IMR-90 (cell line): ENCODE measurements at regions not wholly inside any gene's neighbourhood (a gene's known extent, or its start where the extent isn't known, plus 50 kb on each side); places are given as distances from the start of the nearest gene placed in this dataset.

ENCODE experiments used
- ATAC-seq: fragments of 200-7000 bp; cut with Tn5 transposase; 2 replicates; pipeline ENCODE4 v1.9.1; 2020; ENCODE audit warnings: low read depth, mild to moderate bottlenecking, moderate library complexity
- BruUV-seq: library from RNA; stranded (reverse); fragments of 400-500 nt; replicated peaks from 2 replicates; lab custom pipeline; 2021; lab: Mats Ljungman, UMichigan
- CTCF ChIA-PET: fragments of 300-600 bp; formaldehyde crosslinking; extraction: SDS; loops from one replicate; lab custom pipeline; 2021; ENCODE audit warnings: antibody characterized with exemption; lab: Yijun Ruan, JAX
- POLR2A ChIA-PET: fragments of 300-600 bp; sonication (Branson Sonifier 250); formaldehyde crosslinking; loops from one replicate; lab custom pipeline; 2022; ENCODE audit warnings: antibody characterized with exemption; ENCODE audit not compliant: unreplicated experiment; lab: Charles Lee
- DNase-seq: peaks from one replicate; pipeline ENCODE4 v3.0.0; 2013
- H2AFZ ChIP-seq: replicated peaks from 2 replicates; pipeline ENCODE3; 2013; ENCODE audit warnings: low read length, mild to moderate bottlenecking; ENCODE audit not compliant: poor library complexity
- H2AK5ac ChIP-seq: 2 replicates; pipeline ENCODE4 v1.6.1; 2013; ENCODE audit warnings: low read depth, low read length, inconsistent platforms
- H2AK9ac ChIP-seq: replicated peaks from 2 replicates; pipeline ENCODE3; 2013; ENCODE audit warnings: mild to moderate bottlenecking, low read depth, low read length, moderate library complexity; ENCODE audit not compliant: poor library complexity
- H2BK120ac ChIP-seq: 2 replicates; pipeline ENCODE4 v1.6.1; 2013; ENCODE audit warnings: low read depth, low read length, inconsistent platforms
- H2BK15ac ChIP-seq: 3 replicates; pipeline ENCODE4 v1.6.1; 2013; ENCODE audit warnings: low read depth, low read length, inconsistent platforms
- H2BK20ac ChIP-seq: 2 replicates; pipeline ENCODE4 v1.6.1; 2013; ENCODE audit warnings: low read depth, mild to moderate bottlenecking, inconsistent platforms, low read length, moderate library complexity
- H2BK5ac ChIP-seq: 2 replicates; pipeline ENCODE4 v1.6.1; 2013; ENCODE audit warnings: mild to moderate bottlenecking, low read depth, low read length, inconsistent platforms; ENCODE audit not compliant: poor library complexity, severe bottlenecking
- H3K14ac ChIP-seq: replicated peaks from 2 replicates; pipeline ENCODE4 v1.6.1; 2013; ENCODE audit warnings: low read depth, low read length, inconsistent platforms
- H3K18ac ChIP-seq: 2 replicates; pipeline ENCODE4 v1.6.1; 2013; ENCODE audit warnings: low read depth, low read length, control low read depth
- H3K23ac ChIP-seq: 2 replicates; pipeline ENCODE4 v1.6.1; 2013; ENCODE audit warnings: low read depth, low read length, inconsistent platforms
- H3K27ac ChIP-seq: 2 replicates; pipeline ENCODE4 v1.5.1; 2013; ENCODE audit warnings: mild to moderate bottlenecking, control low read depth, low read length; ENCODE audit not compliant: insufficient read depth
- H3K27me3 ChIP-seq: 2 replicates; pipeline ENCODE4 v1.6.1; 2013; ENCODE audit warnings: low read length; ENCODE audit not compliant: control insufficient read depth, insufficient read depth
- H3K36me3 ChIP-seq: 2 replicates; pipeline ENCODE4 v1.6.1; 2013; ENCODE audit warnings: low read length, mixed read lengths; ENCODE audit not compliant: control insufficient read depth, insufficient read depth
- H3K4ac ChIP-seq: 2 replicates; pipeline ENCODE4 v1.6.1; 2013; ENCODE audit warnings: low read depth, low read length, inconsistent platforms
- H3K4me1 ChIP-seq: 2 replicates; pipeline ENCODE4 v1.6.1; 2013; ENCODE audit warnings: low read length, mixed read lengths; ENCODE audit not compliant: control insufficient read depth, insufficient read depth
- H3K4me2 ChIP-seq: 2 replicates; pipeline ENCODE4 v1.6.1; 2013; ENCODE audit warnings: low read depth, mild to moderate bottlenecking, control low read depth, low read length, moderate library complexity
- H3K4me3 ChIP-seq: 2 replicates; pipeline ENCODE4 v1.5.1; 2013; ENCODE audit warnings: low read depth, mild to moderate bottlenecking, control low read depth, low read length, moderate library complexity; ENCODE audit not compliant: insufficient read depth
- H3K56ac ChIP-seq: 2 replicates; pipeline ENCODE4 v1.6.1; 2013; ENCODE audit warnings: low read length, inconsistent platforms; ENCODE audit not compliant: insufficient read depth; ENCODE audit errors: extremely low read depth
- H3K79me1 ChIP-seq, 2 experiments: 2 replicates each; pipeline ENCODE4 v1.6.1; 2013; ENCODE audit warnings: low read length in 2 of 2, inconsistent platforms in 1 of 2, low read depth in 1 of 2
- H3K9ac ChIP-seq: 2 replicates; pipeline ENCODE4 v1.6.1; 2013; ENCODE audit warnings: low read depth, low read length, control low read depth
- H3K9me1 ChIP-seq: 2 replicates; pipeline ENCODE4 v1.6.1; 2013; ENCODE audit warnings: low read length, inconsistent platforms; ENCODE audit not compliant: insufficient read depth
- H3K9me3 ChIP-seq: 2 replicates; pipeline ENCODE4 v1.6.1; 2013; ENCODE audit warnings: low read length; ENCODE audit not compliant: control insufficient read depth, insufficient read depth
- H4K20me1 ChIP-seq: 2 replicates; pipeline ENCODE4 v1.6.1; 2013; ENCODE audit warnings: low read length, inconsistent platforms; ENCODE audit not compliant: insufficient read depth
- H4K5ac ChIP-seq: 2 replicates; pipeline ENCODE4 v1.6.1; 2013; ENCODE audit warnings: mild to moderate bottlenecking, low read depth, low read length, control low read depth
- H4K8ac ChIP-seq, 2 experiments: 2 replicates each; pipeline ENCODE4 v1.6.1; 2013; ENCODE audit warnings: low read depth in 2 of 2, low read length in 2 of 2, control low read depth in 1 of 2, inconsistent platforms in 1 of 2
- H4K91ac ChIP-seq: 2 replicates; pipeline ENCODE4 v1.6.1; 2013; ENCODE audit warnings: low read depth, low read length, inconsistent platforms; ENCODE audit not compliant: insufficient read depth
- BHLHE40 ChIP-seq: fragments of 150-350 bp; IDR thresholded peaks from 2 replicates; pipeline ENCODE4 v1.6.1; 2016; ENCODE audit warnings: mild to moderate bottlenecking, low read depth, low read length
- CEBPB ChIP-seq: IDR thresholded peaks from 2 replicates; pipeline ENCODE4 v1.6.1; 2012; ENCODE audit warnings: low read depth, low read length, improper control_type of control experiment
- ELK1 ChIP-seq: fragments of 150-350 bp; IDR thresholded peaks from 2 replicates; pipeline ENCODE4 v1.6.1; 2016; ENCODE audit warnings: low read depth, mild to moderate bottlenecking, low read length, moderate library complexity, borderline replicate concordance
- FOS ChIP-seq: fragments of 150-350 bp; IDR thresholded peaks from 2 replicates; pipeline ENCODE4 v1.6.1; 2016; ENCODE audit warnings: low read depth, low read length
- MXI1 ChIP-seq: IDR thresholded peaks from 2 replicates; pipeline ENCODE4 v1.6.1; 2012; ENCODE audit warnings: low read depth, mild to moderate bottlenecking, low read length, moderate library complexity, borderline replicate concordance
- NFE2L2 ChIP-seq: fragments of 150-350 bp; IDR thresholded peaks from 2 replicates; pipeline ENCODE4 v1.6.1; 2016; ENCODE audit warnings: low read depth, mild to moderate bottlenecking, low read length
- POLR2A ChIP-seq: IDR thresholded peaks from 2 replicates; pipeline ENCODE4 v1.6.1; 2012; ENCODE audit warnings: mild to moderate bottlenecking, low read depth, low read length
- RFX5 ChIP-seq: IDR thresholded peaks from 2 replicates; pipeline ENCODE4 v1.8.0; 2012; ENCODE audit warnings: low read depth, mild to moderate bottlenecking, low read length, moderate library complexity
- SMC3 ChIP-seq: fragments of 150-350 bp; IDR thresholded peaks from 2 replicates; pipeline ENCODE4 v1.6.1; 2016; ENCODE audit warnings: low read depth, mild to moderate bottlenecking, antibody characterized with exemption, low read length, moderate library complexity
- USF2 ChIP-seq: fragments of 150-350 bp; IDR thresholded peaks from 2 replicates; pipeline ENCODE4 v1.6.1; 2017; ENCODE audit warnings: mild to moderate bottlenecking, antibody characterized with exemption, low read length, low read depth
- WGBS, 2 experiments: methylation state at CpG; one replicate each; pipeline versions ENCODE4 v1.1.5 to v1.1.7; 2013; ENCODE audit warnings: missing lambda C conversion rate in 2 of 2; ENCODE audit not compliant: insufficient read length in 1 of 2; ENCODE audit errors: extremely low coverage in 2 of 2; 5-methylcytosine and 5-hydroxymethylcytosine counted together
- dilution Hi-C: fragments of 300-500 bp; cut with HindIII; formaldehyde crosslinking; loops from one replicate; pipeline ENCODE4 v1.14.3; 2018; ENCODE audit warnings: low sequenced_read_pairs; ENCODE audit not compliant: unreplicated experiment
- in situ Hi-C: fragments of 300-500 bp; cut with MboI; formaldehyde crosslinking; loops from 3 replicates; pipeline ENCODE4 v1.14.3; 2019; ENCODE audit warnings: low sequenced_read_pairs, inconsistent platforms, mixed read lengths
- intact Hi-C: fragments of 100-400 bp; cut with micrococcal nuclease; formaldehyde crosslinking; loops from 2 replicates; pipeline ENCODE4 v1.10.0; 2022

GRCh38 chr21:38702196-38702595, 103.5 kb upstream of the ETS2 start:
- H3K14ac ChIP-seq: no peak overlapping the region
- ChIA-PET CTCF (interaction anchor here (0.6 to 1.3 kb wide), 2 partner anchors 10 to 28 kb away, joined by 3 to 6 read pairs; no protein-coding TSS in a partner anchor), POLR2A (no interaction called here)
- in situ Hi-C loops (no loop called here), intact Hi-C loops (no loop called here), dilution Hi-C loops (no loop called here)
- WGBS, 2 experiments: no CpG with 5 or more reads among the region's 9 CpGs
- no peak overlapping the region for H3K9ac ChIP-seq
- no peaks in the 10 kb centered on the region for H3K4me1 ChIP-seq
- no peak overlapping the region for H4K91ac ChIP-seq
- H4K20me1 ChIP-seq: no peaks in the 10 kb centered on the region
- no peak overlapping the region for H2BK5ac ChIP-seq
- H3K23ac ChIP-seq: no peak overlapping the region
- no peak overlapping the region for H2AK9ac ChIP-seq
- TF ChIP-seq SMC3 (no peak), CEBPB (no peak), ELK1 (no peak), POLR2A (no peak), RFX5 (no peak), MXI1 (no peak), FOS (no peak), BHLHE40 (no peak), NFE2L2 (no peak), USF2 (no peak)
- no peak overlapping the region for H2AK5ac ChIP-seq
- H3K4ac ChIP-seq: no peak overlapping the region
- no peak overlapping the region for H2BK120ac ChIP-seq
- no peak for ATAC-seq
- no peak overlapping the region for H3K4me2 ChIP-seq
- no peak overlapping the region for H3K18ac ChIP-seq
- no peaks in the 10 kb centered on the region for H3K79me1 ChIP-seq
- peaks cover 7% of the 10 kb centered on the region for H3K9me3 ChIP-seq
- no peak overlapping the region for H3K4me3 ChIP-seq
- no peaks in the 10 kb centered on the region for H3K9me1 ChIP-seq
- no peaks in the 10 kb centered on the region for H3K36me3 ChIP-seq
- no peak overlapping the region for H3K27ac ChIP-seq
- peaks cover 69% of the 10 kb centered on the region for H3K27me3 ChIP-seq
- H4K8ac ChIP-seq: no peak overlapping the region
- H4K5ac ChIP-seq: no peak overlapping the region
- no peak overlapping the region for H2BK15ac ChIP-seq
- H2BK20ac ChIP-seq: no peak overlapping the region
- H2AFZ ChIP-seq: no peak overlapping the region
- DNase-seq: no peak
- no peak overlapping the region for H3K56ac ChIP-seq
- no TSS peak for BruUV-seq
